Stimulated activated CD8-positive, alpha-beta memory T cell treated with anti-CD3 and anti-CD28 coated beads, Interleukin-12 subunit alpha, Interleukin-12 subunit beta, amount 100 ng/mL, for 4 hours (primary cell): ENCODE measurements at regions not wholly inside any gene's neighbourhood (a gene's known extent, or its start where the extent isn't known, plus 50 kb on each side); places are given as distances from the start of the nearest gene placed in this dataset.

Experiments used
- DNase-seq: peaks from one replicate; pipeline ENCODE4 v3.0.0-alpha.2; 2020; ENCODE audit warnings: low read depth

DNA sequence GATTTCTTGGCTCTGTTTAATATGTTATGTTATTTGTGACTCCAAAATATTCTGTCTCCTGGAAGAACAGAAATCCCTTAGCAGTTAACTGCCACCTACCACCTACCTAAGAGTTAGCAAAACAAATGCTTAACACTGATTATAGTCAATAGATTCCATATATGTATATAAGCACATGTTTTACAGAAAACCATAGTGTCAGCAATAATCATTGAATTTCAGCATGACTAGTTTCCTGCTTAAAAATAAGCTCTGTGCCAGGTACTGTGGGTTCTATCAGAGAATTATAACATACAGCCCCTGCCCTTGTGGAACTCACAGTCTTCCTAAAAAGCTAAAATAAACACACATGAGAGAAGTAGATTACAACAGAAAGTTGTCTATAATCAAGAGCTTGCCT, 561.9 kb upstream of the CAMK1G start:
- no peak for DNase-seq

DNA sequence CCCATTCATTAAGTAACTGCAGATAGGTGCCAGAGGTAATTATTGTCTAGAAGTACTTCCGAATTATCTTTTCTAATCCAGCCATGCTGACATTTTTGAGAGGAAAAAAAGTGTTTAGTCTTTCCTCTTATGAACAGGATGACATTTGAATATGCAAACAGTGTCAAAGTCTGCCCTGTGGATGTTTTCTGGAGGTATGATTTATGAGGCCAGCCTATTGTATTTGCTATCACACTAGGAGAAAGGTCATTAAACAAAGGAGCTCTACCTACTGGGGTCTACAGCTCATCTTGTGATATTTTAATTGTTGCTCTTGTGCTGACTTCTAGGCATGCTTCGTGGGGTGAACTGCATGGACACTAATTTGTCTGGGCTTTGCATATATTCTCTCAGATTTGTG, 559.7 kb upstream of the CAMK1G start:
- no peak for DNase-seq

DNA sequence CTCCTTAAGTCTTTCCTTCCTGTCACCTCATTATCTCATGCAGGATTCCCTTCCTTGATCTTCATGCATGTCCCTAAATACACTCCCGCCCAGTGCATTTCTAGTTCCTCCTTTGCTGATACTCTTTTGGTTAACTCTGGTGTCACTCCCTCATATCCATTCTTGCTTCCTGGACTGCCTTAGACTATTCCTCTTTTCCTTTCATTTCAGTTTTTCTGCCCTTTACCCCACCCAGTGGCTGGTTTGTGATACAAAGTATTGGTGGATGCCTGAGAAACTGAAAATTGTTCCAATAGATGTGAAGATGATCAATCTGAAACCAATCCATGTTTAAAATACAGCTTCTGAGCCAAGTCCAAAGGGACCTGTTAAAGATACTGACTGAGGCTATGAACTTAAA, 553.8 kb upstream of the CAMK1G start:
- no peak for DNase-seq

DNA sequence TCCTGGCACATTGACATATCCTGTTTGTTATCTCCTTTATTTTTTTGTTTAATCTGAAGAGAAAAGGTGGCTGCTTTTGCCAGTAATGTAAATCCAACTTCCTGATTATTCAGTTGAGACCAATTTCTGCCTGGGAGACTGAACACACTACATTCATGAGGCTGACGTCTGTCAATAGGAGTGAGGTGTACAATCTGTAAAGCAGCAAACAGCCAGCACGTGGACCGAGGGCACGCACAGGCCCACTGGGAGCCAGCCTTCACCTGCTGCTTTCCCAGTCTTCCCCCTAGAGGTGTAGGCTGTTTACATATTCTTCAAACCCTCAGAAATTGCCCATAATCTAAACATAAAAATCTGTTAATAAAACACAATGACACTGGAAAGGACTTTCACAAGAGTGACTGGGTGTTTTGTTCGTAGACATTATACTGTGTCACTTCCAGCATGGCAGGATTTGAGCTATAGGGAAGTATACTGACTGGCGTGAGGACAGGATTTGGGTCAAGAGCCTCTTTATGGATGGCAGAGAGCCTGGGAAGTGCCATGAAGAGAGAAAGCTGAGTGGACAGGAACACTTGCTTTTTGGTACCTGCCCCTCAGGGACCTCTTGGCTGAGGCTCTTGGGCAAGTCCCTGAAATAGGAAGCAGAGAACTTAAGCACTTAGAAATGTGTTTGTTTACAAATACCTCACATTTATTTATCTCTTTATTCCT, 552.9 kb upstream of the CAMK1G start:
- DNase-seq = no peak

DNA sequence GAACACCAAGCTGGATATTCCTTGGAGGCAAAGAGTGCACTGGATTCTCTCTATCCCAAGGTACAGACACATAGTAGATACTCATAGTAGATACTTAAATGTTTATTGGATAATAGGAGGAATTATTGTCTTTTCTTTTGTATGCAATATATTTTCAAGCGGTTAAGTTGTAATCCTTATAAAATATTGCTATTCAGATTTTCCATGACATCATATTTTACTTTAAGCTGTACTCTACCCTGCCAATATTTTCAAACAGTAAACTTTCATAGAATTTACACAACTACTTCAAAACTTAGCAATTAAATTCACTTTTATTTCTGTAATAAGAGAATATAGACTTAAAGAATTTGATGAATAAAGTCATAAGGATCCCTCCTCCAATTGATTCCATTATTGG, 546.5 kb upstream of the CAMK1G start:
- no peak for DNase-seq

DNA sequence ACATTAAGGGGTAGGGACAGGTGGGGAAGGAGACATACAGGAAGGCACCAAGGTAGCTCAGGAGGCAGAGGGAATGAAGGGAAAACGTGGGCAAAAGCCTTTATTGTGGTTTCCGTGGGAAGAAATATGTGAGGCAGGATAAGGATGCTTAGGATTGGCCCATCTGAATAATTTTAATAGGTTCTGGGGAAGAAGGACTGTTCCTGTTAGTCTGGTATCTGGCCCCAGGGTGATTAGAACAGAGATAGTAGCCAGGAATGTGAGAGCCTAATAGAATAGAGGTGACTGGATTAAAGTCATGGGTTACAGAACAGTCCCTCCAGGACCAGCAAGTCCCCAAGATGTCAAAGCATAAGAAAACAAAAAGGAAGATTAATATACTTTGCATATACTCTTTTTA, 545.2 kb upstream of the CAMK1G start:
- DNase-seq = no peak

DNA sequence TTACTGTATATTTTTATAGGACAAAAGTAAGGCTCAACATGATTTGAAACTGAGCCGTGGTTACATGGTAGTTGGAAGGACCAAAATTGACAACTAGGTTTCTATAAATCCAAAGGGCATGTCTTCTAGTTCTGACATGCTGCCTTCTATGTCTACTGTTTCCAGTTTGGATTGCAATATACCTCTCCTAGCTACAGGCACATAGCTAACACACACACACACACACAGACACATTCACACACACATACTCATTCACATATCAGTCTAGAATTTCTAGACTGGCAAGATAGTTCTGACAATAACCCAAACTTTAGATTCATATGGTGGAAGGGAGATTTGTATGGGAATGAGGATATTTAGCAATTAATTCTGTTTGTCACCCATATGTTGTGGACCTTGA, 544.8 kb upstream of the CAMK1G start:
- DNase-seq = no peak

DNA sequence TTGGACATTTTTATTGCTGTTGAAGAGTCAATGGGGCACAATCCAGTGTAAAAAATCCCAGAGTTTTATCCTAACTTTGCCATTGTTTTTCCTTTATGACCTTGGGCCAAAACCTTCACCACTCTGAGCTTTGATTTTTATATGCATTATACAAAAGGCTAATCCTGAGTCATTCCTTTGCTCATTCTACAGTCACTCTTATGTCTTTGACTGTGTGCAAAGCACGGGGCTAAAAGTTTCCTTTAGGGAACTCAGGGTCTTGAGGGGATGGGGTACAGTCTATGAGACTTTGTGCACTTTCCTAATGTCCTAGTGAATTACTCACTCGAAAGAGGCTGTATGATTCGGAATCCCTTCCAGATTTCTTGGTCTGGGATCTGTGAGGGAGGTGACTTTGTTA, 543.2 kb upstream of the CAMK1G start:
- DNase-seq = no peak

DNA sequence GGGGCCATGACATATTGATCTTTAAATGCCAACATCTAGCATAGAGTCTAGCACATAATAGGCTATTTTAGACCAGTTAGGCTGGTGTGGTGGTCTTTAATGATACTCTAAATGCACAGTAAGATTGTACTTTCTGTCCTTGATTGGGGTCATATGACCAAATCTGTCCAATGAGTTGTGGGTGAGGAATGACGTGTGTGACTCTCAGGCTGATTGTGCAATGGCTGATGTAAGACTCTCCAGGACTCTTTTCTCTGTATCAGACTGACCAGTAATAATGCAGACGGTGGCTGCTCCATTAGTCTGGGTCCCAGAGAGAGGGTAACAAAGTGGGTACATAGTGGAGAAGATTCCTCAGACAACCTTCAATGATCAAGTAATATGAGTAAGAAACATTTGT, 541.6 kb upstream of the CAMK1G start:
- no peak for DNase-seq

DNA sequence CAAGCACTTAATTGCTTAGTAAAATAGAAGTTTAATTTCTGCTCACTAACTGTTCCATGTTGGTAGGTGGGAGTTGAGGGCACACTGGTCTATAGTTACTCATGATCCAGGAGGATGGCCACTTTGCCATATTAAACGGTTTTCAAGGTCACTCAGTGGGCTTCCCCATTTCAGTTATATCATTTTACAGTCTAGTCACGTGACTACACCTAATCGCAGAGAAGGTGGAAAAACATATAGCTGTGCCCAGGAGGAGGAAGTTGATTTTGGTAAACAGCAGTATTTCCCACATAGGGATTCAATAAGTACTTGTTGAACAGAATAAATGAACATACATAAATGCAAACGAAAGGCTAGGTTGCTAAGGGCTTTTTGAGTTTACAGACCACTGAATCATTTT, 541.1 kb upstream of the CAMK1G start:
- DNase-seq = no peak

DNA sequence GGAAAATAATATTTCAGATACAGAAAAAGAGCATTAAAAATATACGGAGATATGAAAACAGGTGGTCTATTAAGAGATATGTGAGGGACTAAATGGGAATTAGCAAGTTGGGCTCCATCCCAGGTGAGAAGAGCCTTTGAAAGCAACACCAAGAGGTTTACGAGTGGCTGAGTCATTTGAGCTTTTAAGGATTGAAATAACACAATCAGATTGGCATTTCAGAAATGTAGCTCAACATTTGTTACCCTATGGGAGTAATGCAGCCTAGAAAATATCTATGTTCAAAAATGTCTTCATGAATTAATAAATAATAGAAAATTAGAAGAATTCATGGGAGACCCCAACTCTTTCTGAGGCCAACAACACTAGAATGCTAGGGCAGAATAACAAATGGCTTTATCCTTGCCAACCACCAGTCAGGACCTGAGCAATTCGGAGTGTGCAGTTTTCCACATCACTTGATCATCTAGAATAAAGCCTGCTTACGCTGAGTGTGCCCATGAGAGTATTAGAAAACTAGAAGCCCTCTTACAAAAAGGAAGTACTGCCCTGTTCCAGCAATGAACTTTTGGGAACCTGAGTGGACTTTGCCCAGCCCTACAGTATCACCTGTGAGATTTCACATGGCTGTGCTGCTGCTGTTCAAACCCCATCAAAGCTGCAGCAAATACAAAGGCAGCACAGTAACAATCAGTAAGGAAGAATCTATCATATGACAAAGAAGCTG, 538.0 kb upstream of the CAMK1G start:
- DNase-seq = no peak

DNA sequence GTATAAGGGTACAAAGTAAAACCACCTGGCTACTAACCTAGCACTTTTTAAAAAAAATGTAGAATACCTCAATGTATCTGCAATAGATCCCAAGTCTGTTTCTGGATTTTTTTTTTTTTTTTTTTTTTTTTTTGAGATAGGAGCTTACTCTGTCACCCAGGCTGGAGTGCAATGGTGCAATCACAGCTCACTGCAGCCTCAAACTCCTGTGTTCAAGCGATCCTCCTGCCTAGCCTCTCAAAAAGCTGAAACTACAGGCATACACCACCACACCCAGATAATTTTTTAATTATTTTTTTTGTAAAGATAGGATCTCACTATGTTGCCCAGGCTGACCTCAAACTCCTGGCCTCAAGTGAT, 537.5 kb upstream of the CAMK1G start:
- DNase-seq = no peak

DNA sequence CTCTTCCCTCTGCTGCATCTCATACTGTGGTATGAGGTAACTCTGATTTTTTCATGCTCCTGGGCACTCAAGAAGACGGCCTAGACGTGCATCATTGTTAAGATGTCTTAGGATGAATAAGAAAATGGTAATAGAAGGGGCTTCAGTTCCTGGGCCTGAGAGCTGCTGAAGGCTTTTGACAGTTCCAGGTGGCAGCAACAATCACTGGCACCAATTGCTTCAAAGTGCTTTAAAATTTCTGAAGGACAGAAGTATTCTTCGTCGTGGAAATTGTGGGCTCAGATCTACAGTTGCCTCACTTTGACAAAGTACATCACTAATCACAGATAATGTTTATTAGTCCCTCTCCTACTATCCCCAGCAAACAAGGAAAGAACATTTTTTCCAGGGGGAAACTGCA, 536.6 kb upstream of the CAMK1G start:
- no peak for DNase-seq

DNA sequence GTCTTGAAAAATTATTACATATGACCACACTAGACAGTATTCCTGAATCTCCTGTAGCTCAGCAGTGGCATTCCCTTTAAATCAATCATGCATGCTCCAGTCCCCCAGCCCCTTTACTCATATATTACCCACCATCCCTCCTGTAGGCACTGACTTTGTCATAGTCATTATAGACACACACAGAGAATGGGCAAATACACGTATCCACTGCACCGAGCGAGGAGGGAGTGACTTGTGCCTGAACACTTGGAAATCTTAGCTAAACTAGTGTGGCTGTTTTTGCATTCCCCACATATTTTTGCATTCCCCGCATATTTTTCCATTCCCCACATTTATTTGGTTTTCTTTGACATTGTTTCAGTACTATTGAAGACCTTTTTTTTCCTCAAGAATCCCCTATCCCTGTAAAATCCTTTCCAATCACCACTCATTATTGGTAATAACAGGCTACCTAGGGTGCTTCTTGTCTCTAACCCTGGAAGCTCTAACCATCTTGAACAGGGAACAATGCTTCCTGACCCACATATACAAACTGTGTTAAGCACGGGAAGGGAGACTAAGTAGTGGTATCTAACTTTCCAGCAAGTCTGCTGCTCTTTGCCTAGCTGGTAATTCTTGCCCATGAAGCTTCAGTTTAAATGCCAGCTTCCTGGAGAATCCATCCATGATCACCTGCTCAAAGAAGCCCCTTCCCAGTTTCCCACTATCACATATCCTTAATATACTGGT, 534.4 kb upstream of the CAMK1G start:
- DNase-seq = no peak

DNA sequence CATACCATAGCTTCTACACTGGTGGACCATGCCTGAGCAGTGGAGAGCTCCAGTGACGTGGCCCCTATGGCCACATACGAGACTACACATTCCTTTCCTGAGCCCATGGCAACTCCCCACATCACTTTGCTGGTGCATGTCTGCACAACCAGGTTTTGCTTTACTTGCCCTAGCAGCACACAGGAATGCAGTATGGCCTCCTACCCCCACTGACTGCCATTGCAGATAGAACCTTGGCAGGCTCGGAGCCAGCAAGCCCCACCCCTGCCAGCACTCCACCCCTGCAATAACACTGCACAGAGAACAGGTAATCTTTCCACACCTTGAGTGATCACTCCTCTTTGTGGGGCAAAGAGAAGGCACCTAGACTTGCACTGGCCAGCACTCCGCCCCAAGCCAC, 531.9 kb upstream of the CAMK1G start:
- no peak for DNase-seq

DNA sequence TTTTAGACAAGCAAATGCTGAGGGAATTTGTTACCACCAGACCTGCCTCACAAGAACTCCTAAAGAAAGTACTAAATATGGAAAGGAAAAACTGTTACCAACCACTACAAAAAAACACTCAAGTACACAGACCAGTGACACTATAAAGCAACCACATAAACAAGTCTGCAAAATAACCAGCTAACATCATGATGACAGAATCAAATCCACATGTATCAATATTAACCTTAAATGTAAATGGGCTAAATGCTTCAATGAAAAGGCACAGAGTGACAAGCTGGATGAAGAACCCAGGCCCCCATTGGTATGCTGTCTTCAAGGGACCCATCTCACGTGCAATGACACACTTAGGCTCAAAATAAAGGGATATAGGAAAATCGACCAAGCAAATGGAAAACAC, 529.9 kb upstream of the CAMK1G start:
- DNase-seq = no peak

DNA sequence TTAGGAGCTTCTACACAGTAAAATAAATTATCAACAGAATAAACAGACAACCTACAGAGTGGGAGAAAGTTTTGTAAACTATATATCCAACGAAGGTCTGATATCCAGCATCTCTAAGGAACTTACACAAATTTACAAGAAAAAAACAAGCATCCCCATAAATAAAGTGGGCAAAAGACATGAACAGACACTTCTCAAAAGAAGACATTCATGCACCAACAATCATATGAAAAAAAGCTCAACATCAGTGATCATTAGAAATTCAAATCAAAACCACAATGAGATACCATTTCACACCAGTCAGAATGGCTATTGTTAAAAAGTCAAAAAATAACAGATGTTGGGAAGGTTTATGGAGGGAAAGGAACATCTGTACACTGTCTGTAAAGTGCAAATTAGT, 526.4 kb upstream of the CAMK1G start:
- DNase-seq = no peak

DNA sequence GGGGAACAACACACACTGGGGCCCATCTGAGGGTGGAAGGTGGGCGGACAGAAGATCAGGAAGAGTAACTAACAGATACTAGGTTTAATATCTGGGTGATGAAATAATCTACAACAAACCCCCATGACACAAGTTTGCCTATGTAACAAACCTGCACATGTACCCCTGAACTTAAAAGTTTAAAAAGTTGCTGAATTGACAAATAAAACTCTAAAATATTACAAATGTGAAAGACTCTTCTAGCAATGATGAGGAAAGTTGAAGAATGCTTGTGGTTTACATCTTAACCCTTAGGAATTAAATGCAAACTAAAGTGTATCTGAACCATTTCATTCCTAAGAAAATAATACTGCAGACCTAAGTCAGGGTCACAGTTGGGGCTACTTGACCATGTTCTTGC, 525.6 kb upstream of the CAMK1G start:
- no peak for DNase-seq

DNA sequence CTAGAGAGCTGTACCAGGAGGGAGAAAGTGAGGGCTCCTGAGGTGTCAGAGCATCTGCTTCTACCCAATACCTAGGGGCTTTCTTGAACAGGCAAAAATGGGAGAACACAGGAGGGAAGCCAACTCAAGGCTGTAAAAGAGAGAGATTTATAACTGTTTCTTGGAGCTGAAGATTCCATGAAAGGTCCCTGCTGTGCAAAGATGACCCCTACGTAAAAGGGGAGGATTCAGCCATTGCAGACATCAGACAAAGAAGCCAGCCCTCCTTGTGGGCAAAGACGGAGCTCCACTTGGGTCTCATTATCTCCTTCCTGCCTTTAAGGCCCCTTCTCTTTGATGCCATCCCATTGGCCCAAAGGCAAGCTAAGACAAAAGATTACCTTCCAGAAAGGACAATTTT, 524.1 kb upstream of the CAMK1G start:
- no peak for DNase-seq

DNA sequence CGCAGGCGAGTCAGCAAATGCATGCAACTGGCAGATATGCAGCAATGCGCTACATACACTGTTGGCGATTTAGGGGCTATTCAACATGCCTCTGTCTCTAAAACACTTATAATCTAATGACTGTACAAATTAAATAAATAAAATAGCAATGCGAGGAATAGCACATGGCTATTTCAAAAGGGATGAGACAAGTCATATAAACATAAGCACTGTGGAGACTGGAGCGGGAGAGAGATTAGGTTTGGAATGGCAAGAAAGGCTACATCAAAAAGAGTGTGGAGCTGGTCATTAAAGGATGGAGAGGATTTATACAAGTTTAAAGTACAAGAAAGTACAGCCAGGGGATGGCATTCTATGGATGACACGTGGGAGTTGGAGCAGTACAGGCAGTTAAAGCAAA, 523.5 kb upstream of the CAMK1G start:
- DNase-seq = no peak

DNA sequence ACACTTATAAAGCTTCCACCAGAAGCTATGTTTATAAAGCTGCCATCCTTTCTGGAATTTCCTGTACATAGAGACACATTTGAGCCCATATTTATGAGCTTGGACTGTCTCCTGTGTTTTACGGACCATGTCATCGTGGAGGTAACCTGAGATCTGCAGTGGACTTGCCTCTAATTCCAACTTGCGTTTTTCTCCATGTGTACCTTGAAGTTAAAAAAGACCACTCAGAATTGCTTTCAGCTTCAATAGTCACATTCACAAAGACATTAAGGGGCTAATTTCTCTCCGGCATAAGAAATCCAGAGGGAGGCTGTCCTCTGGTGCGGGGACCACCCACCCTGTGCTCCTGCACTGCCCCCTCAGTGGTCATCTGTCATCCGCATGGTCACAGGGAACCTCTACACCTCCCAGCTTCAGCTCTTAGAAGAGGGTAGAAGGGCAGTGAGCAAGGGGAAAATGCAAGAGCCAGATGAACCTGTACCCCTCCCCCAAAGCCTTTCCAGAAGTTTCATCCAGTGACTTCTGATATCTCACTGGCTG, 521.4 kb upstream of the CAMK1G start:
- no peak for DNase-seq

DNA sequence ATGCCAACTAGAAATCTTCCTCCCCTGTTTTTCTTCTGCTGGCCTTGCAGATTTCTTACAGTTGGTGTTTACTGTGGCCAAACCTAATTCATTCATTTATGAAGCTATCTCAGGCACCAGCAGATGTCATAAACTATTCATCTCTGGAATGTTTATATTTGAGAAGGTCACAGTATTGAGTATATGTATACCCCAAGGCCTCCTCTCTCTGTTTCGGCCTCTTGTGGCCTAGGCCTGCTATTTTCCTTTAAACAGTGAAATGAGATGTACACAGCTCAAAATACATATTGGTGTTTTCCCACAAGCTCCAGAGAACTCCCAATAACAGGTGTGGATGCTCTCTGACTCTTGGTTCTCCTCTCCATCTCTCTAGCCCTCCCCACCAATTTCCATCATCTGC, 520.7 kb upstream of the CAMK1G start:
- no peak for DNase-seq
